ENCODE measurements at regions not wholly inside any gene's neighbourhood (a gene's known extent, or its start where the extent isn't known, plus 50 kb on each side); places are given as distances from the start of the nearest gene placed in this dataset.

- no peak for TF ChIP-seq CTCF (conservative IDR thresholded peaks at IDR 0.05; ENCODE audit: low read depth, low read length)
- DNase-seq (ENCODE audit: low read depth), result no peak
- no peak overlapping the region for H3K4me3 ChIP-seq (ENCODE audit: low read depth, low read length)
Observed at GRCh38 chr10:6783471-6783870, 203.4 kb upstream of the PRKCQ start.

GRCh38 chr10:6782378-6782777, 202.3 kb upstream of the PRKCQ start:
- TF ChIP-seq CTCF (conservative IDR thresholded peaks at IDR 0.05; ENCODE audit: low read depth, low read length), result no peak
- no peak for DNase-seq (ENCODE audit: low read depth)
- H3K4me3 ChIP-seq (ENCODE audit: low read depth, low read length), result no peak overlapping the region

GRCh38 chr10:6781133-6781770, 201.2 kb upstream of the PRKCQ start:
- no peak overlapping the region for H3K4me3 ChIP-seq (ENCODE audit: low read depth, low read length)
- no peak for TF ChIP-seq CTCF (conservative IDR thresholded peaks at IDR 0.05; ENCODE audit: low read depth, low read length)
- DNase-seq (ENCODE audit: low read depth), result no peak

- H3K4me3 ChIP-seq (ENCODE audit: low read depth, low read length), result no peak overlapping the region
Observed at GRCh38 chr10:6780008-6780677, 200.1 kb upstream of the PRKCQ start.

GRCh38 chr10:6778992-6779701, 199.1 kb upstream of the PRKCQ start:
- DNase-seq (ENCODE audit: low read depth), result peak; percentile 75
- TF ChIP-seq CTCF (conservative IDR thresholded peaks at IDR 0.05; ENCODE audit: low read depth, low read length), result no peak
- H3K4me3 ChIP-seq (ENCODE audit: low read depth, low read length), result no peak overlapping the region

More at GRCh38 chr10:6780008-6780677, 200.1 kb upstream of the PRKCQ start:
- no peak for TF ChIP-seq CTCF (conservative IDR thresholded peaks at IDR 0.05; ENCODE audit: low read depth, low read length)
- no peak for DNase-seq (ENCODE audit: low read depth)

- no peak for DNase-seq (ENCODE audit: low read depth)
- TF ChIP-seq CTCF (conservative IDR thresholded peaks at IDR 0.05; ENCODE audit: low read depth, low read length), result no peak
- no peak overlapping the region for H3K4me3 ChIP-seq (ENCODE audit: low read depth, low read length)
Observed at GRCh38 chr10:6776170-6776569, 196.1 kb upstream of the PRKCQ start.
